ENCODE measurements at regions not wholly inside any gene's neighbourhood (a gene's known extent, or its start where the extent isn't known, plus 50 kb on each side); places are given as distances from the start of the nearest gene placed in this dataset.

DNA sequence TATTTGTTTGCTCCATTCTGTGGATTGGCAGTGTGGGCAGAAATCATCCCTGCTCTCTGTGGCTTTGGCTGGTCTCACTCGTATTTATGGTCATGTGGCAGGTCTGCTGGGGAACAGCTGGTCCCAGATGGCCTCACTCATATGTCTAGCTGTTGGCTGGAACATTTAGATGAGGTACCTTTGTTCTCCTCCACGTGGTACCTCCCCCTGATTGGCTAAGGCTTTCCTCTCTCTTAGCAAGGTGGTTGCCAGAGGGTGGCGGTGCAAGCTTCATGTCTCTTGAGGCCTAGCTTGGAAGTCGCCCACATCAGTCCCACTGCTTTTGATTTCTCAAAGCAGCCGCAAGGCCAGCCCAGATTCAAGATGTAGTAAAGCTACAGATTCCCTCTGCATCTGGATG, 348.5 kb upstream of the BTBD3 start:
- no peak for TF ChIP-seq SMC3 (IDR thresholded peaks at IDR 0.05; ENCODE audit: low read length)
- TF ChIP-seq, protein P1, sequence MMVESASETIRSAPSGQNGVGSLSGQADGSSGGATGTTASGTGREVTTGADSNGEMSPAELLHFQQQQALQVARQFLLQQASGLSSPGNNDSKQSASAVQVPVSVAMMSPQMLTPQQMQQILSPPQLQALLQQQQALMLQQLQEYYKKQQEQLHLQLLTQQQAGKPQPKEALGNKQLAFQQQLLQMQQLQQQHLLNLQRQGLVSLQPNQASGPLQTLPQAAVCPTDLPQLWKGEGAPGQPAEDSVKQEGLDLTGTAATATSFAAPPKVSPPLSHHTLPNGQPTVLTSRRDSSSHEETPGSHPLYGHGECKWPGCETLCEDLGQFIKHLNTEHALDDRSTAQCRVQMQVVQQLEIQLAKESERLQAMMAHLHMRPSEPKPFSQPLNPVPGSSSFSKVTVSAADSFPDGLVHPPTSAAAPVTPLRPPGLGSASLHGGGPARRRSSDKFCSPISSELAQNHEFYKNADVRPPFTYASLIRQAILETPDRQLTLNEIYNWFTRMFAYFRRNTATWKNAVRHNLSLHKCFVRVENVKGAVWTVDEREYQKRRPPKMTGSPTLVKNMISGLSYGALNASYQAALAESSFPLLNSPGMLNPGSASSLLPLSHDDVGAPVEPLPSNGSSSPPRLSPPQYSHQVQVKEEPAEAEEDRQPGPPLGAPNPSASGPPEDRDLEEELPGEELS (CRISPR knock-in tag; IDR thresholded peaks at IDR 0.05): no peak
